GM18520 (cell line): ENCODE measurements at regions not wholly inside any gene's neighbourhood (a gene's known extent, or its start where the extent isn't known, plus 50 kb on each side); places are given as distances from the start of the nearest gene placed in this dataset.
"Not testable (repeated sequence)": the region's sequence is repeated elsewhere in the genome, so short reads cannot be mapped to it uniquely, and the experiment has no call there.

Experiments used
- ATAC-seq: cut with Tn5 transposase; IDR thresholded peaks from one replicate; pipeline ENCODE4 v1.9.1; 2021; ENCODE audit not compliant: unreplicated experiment

- no peak for ATAC-seq
Measured at GRCh38 chr6:122145246-122145645, 254.2 kb upstream of the HSF2 start.

GRCh38 chr6:122145741-122146240 lies 253.7 kb upstream of the HSF2 start:
- no peak for ATAC-seq

- no peak for ATAC-seq
Measured at GRCh38 chr6:122147291-122147690, 252.2 kb upstream of the HSF2 start.

DNA sequence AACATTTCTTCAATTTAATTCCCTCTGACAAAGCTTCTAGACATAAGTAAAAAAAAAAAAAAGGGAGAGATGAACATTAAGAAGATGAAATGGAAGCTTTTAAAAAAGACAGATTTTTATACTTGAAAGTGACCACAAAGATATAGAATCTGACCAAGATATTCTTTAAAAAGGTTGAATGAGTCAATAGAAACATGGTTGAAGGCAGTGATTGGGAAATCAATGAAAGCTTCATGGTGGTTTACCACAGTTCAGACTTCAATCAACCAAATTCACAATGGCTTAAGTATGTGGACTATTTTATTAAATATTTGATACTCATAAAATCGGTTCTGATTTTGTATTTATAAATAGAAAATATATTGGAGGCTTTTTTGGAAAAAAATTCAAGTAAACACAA lies 248.4 kb upstream of the HSF2 start:
- ATAC-seq: no peak

- ATAC-seq: no peak
Measured at GRCh38 chr6:122151763-122152162, 247.7 kb upstream of the HSF2 start.

DNA sequence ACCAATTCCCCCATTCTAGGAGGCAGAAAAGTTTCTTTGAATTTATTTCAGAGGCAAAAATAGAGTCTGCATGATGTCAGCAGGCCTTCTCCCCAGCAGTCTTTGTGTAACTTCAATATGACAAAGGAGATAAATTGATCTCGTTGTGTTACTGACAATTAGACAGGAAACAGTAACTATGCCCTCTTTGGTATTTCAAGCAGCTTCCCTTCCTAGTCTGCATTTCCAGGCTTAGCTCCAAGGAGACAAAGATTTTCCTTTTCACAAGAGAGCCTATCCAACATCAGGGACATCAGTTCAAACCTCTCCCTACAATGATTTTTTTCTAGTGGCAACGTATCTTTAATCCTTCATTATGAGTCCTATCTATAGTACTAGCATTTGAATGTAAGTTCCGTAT lies 245.9 kb upstream of the HSF2 start:
- no peak for ATAC-seq

DNA sequence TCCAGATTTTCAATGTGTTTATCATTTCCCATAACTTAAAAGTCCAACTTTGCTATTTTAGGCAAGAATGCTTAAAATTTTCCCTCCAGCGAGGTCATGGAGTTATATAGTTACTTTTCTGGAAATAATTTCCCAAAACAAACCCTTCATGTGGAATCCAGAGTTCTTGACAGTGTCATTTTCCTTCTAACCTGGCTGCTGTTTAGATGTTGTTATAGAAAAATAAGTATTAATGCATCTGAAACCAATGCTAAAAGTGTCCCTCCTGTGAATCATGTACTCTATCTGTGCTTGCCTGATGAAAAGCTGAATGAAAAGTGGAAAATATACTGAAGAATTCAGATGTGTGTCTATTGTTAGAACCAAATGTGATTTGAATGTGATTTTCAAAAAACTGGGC lies 245.3 kb upstream of the HSF2 start:
- ATAC-seq: no peak

GRCh38 chr6:122154912-122155575 lies 244.4 kb upstream of the HSF2 start:
- ATAC-seq: no peak

GRCh38 chr6:122161136-122161535 lies 238.3 kb upstream of the HSF2 start:
- no peak for ATAC-seq

DNA sequence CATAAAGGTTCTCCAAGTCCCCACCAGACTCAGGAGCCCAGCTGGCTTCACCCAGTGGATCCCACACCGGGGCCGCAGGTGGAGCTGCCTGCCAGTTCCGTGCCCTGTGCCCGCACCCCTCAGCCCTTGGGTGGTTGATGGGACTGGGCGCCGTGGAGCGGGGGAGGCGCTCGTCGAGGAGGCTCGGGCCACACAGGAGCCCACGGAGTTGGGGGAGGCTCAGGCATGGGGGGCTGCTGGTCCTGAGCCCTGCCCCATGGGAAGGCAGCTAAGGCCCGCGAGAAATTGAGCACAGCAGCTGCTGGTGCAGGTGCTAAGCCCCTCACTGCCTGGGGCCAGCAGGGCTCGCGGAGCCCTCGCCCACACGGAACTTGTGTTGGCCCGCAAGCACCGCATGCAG lies 234.4 kb upstream of the HSF2 start:
- ATAC-seq: no peak

GRCh38 chr6:122170274-122170673 lies 229.2 kb upstream of the HSF2 start:
- no peak for ATAC-seq

DNA sequence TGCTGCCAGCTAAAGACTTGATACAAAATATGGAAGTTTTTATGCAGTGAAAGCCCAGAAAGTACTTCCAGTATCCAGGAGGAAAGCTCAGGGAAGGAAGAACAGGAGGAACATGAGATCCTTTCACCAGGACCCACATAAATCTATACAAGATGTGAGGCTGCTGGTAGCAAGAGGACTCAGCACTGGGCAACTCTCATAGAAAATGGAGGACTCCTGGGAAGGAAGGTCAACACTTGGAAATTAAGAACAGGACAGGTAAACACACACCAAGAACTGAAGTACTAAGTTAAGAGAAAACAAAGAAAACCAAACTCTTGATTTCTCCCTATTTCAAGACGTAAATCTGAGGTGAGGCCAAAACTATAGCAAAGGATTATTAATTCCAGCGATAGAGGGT lies 220.5 kb upstream of the HSF2 start:
- ATAC-seq: no peak

GRCh38 chr6:122180132-122180531 lies 219.3 kb upstream of the HSF2 start:
- no peak for ATAC-seq

GRCh38 chr6:122182061-122182460 lies 217.4 kb upstream of the HSF2 start:
- ATAC-seq: no peak

GRCh38 chr6:122184401-122184827 lies 215.0 kb upstream of the HSF2 start:
- ATAC-seq: no peak

DNA sequence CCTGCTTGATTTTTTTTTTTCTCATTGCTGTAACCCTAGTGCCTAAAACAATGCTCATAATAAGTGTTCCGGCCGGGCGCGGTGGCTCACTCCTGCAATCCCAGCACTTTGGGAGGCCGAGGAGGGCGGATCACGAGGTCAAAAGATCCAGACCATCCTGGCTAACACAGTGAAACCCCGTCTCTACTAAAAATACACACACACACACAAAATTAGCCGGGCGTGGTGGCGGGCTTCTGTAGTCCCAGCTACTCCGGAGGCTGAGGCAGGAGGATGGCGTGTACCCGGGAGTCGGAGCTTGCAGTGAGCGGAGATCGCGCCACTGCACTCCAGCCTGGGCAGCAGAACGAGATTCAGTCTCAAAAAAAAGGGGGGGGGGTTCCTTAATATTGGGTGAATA lies 214.0 kb upstream of the HSF2 start:
- ATAC-seq: not testable (repeated sequence)

DNA sequence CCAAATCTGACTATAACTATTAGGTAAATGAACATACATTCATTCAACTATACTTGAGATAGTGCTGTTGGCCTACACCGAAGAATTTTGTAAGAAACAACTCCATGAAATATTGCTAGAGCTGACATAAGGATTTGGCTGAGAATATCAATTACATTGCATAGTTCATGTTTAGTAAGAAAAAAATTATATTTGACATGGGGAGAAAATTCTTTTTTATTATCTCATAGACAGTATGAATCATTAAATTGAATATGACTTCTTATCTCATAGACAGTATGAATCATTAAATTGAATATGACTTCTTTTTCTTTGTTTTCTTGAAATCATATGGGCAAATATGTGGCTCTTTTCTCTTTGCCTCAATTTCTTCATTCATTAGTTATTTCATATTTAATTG lies 212.3 kb upstream of the HSF2 start:
- ATAC-seq: no peak

DNA sequence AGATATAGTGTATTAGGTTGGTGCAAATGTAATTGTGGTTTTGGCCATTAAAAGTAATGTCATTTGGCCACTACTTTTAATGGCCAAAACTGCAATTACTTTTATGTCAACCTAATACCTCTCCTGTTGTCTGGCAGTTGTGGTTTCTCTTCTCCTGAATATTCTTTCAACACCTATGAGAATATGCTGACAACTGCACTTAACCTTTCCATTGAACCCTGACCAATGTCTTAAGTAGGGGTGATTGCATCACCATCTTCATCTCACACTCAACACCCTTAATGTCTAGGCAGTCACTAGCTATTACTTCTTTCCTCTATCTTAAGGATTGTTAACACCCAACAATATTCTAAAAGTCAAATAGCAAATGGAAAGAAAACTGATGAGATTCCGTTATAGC lies 200.5 kb upstream of the HSF2 start:
- ATAC-seq: no peak

GRCh38 chr6:122200440-122200839 lies 199.0 kb upstream of the HSF2 start:
- no peak for ATAC-seq

- ATAC-seq: no peak
Measured at GRCh38 chr6:122202576-122203137, 196.8 kb upstream of the HSF2 start.

DNA sequence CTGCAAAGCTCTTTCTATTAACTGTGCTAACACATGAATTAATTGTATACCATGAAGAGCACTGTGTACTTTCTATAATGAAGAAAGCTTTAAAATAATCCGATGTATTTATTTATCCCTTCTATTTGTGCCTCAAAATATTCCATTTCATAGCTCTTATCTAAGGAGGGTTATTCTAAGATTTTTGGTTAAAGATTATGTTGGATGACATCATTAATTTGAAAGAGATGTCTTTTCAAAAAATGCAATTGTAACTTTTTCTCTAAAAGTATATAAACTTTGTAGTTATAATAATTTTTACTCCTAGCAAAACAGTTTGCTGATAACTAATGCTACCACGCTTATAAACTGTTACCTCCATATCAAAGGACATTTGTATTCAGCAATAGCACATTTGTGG lies 192.4 kb upstream of the HSF2 start:
- ATAC-seq: no peak

DNA sequence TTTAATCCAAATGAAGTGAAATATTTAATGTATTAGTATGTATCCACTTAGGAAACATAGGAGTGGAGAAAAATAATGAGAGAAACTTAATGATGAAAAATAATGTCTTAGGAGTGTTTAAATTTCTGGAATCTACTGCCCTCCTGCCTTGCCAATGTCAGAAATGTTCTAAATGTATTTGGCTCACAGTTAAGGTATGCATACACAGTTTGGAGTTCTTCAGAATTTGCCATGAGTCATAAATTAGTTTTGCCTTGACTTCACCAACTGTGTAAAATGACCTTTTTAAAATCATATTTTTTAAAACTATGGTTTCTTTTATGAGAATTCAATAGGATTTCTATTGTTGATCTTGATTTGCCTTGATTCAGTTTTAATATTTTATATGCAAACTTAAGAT lies 191.7 kb upstream of the HSF2 start:
- ATAC-seq: no peak
